Tibial artery (tissue), 4 donors: ENCODE measurements at regions not wholly inside any gene's neighbourhood (a gene's known extent, or its start where the extent isn't known, plus 50 kb on each side); places are given as distances from the start of the nearest gene placed in this dataset.

Experiments used
- DNase-seq, 2 donors: peaks; one replicate each; pipeline ENCODE4 v3.0.0-alpha.2; 2019
- H3K27ac ChIP-seq, 2 donors: fragments of 200-600 bp; sonication (generic) in 1 of 2; 1 replicate in 1 of 2; 2 replicates in 1 of 2; pipeline ENCODE4 v1.5.1; 2018 to 2019; ENCODE audit warnings: mild to moderate bottlenecking in 1 of 2
- H3K27me3 ChIP-seq, 2 donors: fragments of 200-600 bp; sonication (generic) in 1 of 2; one replicate each; pipeline versions ENCODE4 v1.5.1 to v1.6.0; 2016 to 2019
- H3K36me3 ChIP-seq, 3 donors: fragments of 200-600 bp; sonication (generic) in 2 of 3; one replicate each; pipeline ENCODE4 v1.5.1; 2016 to 2019; ENCODE audit warnings: mild to moderate bottlenecking in 2 of 3
- H3K4me1 ChIP-seq, 4 donors: fragments of 200-600 bp; sonication (generic) in 2 of 4; 1 replicate in 3 of 4; 2 replicates in 1 of 4; pipeline ENCODE4 v1.5.1; 2016 to 2019
- H3K4me3 ChIP-seq, 2 donors: fragments of 200-600 bp; sonication (generic) in 1 of 2; 1 replicate in 1 of 2; 2 replicates in 1 of 2; pipeline ENCODE4 v1.5.1; 2018 to 2019; ENCODE audit warnings: mild to moderate bottlenecking in 2 of 2
- H3K9me3 ChIP-seq, 3 donors: fragments of 200-600 bp; sonication (generic) in 1 of 3; one replicate each; pipeline ENCODE4 v1.5.1; 2016 to 2019
- CTCF ChIP-seq, 2 experiments: fragments of 200-600 bp in 1 of 2; fragments of 450-650 bp in 1 of 2; IDR thresholded peaks; one replicate each; pipeline ENCODE4 v1.5.1; 2017 to 2019; ENCODE audit warnings: antibody characterized with exemption in 2 of 2, mild to moderate bottlenecking in 1 of 2, moderate library complexity in 1 of 2
- intact Hi-C: fragments of 100-400 bp; cut with DNase I; formaldehyde crosslinking; loops from one replicate; pipeline ENCODE4 v1.15.0; 2023; ENCODE audit warnings: low total_unique reads

- peak overlapping the region; percentile 39 to 75 for H3K27ac ChIP-seq
Observed at GRCh38 chr2:217419055-217419671, 559.3 kb upstream of the TNP1 start.

GRCh38 chr2:217418544-217418943 lies 558.7 kb upstream of the TNP1 start:
- TF ChIP-seq CTCF (IDR thresholded peaks at IDR 0.05): no peak
- no peaks in the 10 kb centered on the region for H3K36me3 ChIP-seq
- H3K9me3 ChIP-seq: no peaks in the 10 kb centered on the region
- intact Hi-C loops: no loop called here
- peaks cover 0 to 73% (median 24%) of the 10 kb centered on the region in 4 donors for H3K4me1 ChIP-seq
- no peak for DNase-seq
- H3K27ac ChIP-seq: peak overlapping the region; percentile 39 to 75
- no peaks in the 10 kb centered on the region for H3K27me3 ChIP-seq
- no peak overlapping the region for H3K4me3 ChIP-seq

More at GRCh38 chr2:217419055-217419671, 559.3 kb upstream of the TNP1 start:
- H3K4me3 ChIP-seq: no peak overlapping the region
- DNase-seq: no peak
- no peak for TF ChIP-seq CTCF (IDR thresholded peaks at IDR 0.05)
- H3K27me3 ChIP-seq: no peaks in the 10 kb centered on the region
- intact Hi-C loops: no loop called here
- H3K9me3 ChIP-seq: no peaks in the 10 kb centered on the region
- peaks cover 0 to 69% (median 24%) of the 10 kb centered on the region in 4 donors for H3K4me1 ChIP-seq
- H3K36me3 ChIP-seq: no peaks in the 10 kb centered on the region

GRCh38 chr2:217418090-217418489 lies 558.2 kb upstream of the TNP1 start:
- Histone ChIP-seq H3K27ac (peak overlapping the region; percentile 39 to 75), H3K36me3 (no peaks in the 10 kb centered on the region), H3K4me1 (peaks cover 0 to 77% (median 24%) of the 10 kb centered on the region in 4 donors), H3K9me3 (no peaks in the 10 kb centered on the region), H3K4me3 (no peak overlapping the region), H3K27me3 (no peaks in the 10 kb centered on the region)
- TF ChIP-seq CTCF (IDR thresholded peaks at IDR 0.05): no peak
- DNase-seq: no peak
- intact Hi-C loops: no loop called here

- no peaks in the 10 kb centered on the region for H3K36me3 ChIP-seq
- no peaks in the 10 kb centered on the region for H3K9me3 ChIP-seq
- DNase-seq: no peak
- no peak for TF ChIP-seq CTCF (IDR thresholded peaks at IDR 0.05)
- no peaks in the 10 kb centered on the region for H3K27me3 ChIP-seq
- H3K4me3 ChIP-seq: no peak overlapping the region
- peaks cover 0 to 83% (median 27%) of the 10 kb centered on the region in 4 donors for H3K4me1 ChIP-seq
- H3K27ac ChIP-seq: peak overlapping the region; percentile 39 to 75
- intact Hi-C loops: no loop called here
Observed at GRCh38 chr2:217417536-217417935, 557.7 kb upstream of the TNP1 start.

- H3K4me3 ChIP-seq: no peak overlapping the region
- no peaks in the 10 kb centered on the region for H3K9me3 ChIP-seq
- no peak for DNase-seq
- H3K27ac ChIP-seq: peak overlapping the region in 1 of 2 donors; percentile 17
- no peak for TF ChIP-seq CTCF (IDR thresholded peaks at IDR 0.05)
- intact Hi-C loops: no loop called here
- H3K36me3 ChIP-seq: no peaks in the 10 kb centered on the region
- H3K4me1 ChIP-seq: peaks cover 0 to 88% (median 39%) of the 10 kb centered on the region in 4 donors
- H3K27me3 ChIP-seq: no peaks in the 10 kb centered on the region
Observed at GRCh38 chr2:217415316-217415715, 555.5 kb upstream of the TNP1 start.
